ENCODE measurements at regions not wholly inside any gene's neighbourhood (a gene's known extent, or its start where the extent isn't known, plus 50 kb on each side); places are given as distances from the start of the nearest gene placed in this dataset.
"Not testable (repeated sequence)": the region's sequence is repeated elsewhere in the genome, so short reads cannot be mapped to it uniquely, and the experiment has no call there.

GRCh38 chr15:24305643-24306042, 369.9 kb upstream of the NPAP1 start:
- not testable (repeated sequence) for TF ChIP-seq NR3C1, CTCF (IDR thresholded peaks at IDR 0.05)
